ENCODE measurements at regions not wholly inside any gene's neighbourhood (a gene's known extent, or its start where the extent isn't known, plus 50 kb on each side); places are given as distances from the start of the nearest gene placed in this dataset.
"Not testable (repeated sequence)": the region's sequence is repeated elsewhere in the genome, so short reads cannot be mapped to it uniquely, and the experiment has no call there.

GRCh38 chr6:159522877-159523547 lies 170.0 kb downstream of the SOD2 start:
- DNase-seq (ENCODE audit: extremely low read depth, insufficient read length): no peak
- H3K4me3 ChIP-seq (replicated peaks; ENCODE audit: low read depth, low read length): no peak overlapping the region
- H3K27me3 ChIP-seq (replicated peaks; ENCODE audit: control insufficient read depth, insufficient read depth, low read length): no peaks in the 10 kb centered on the region
- no peaks in the 10 kb centered on the region for H3K36me3 ChIP-seq (ENCODE audit: control insufficient read depth, insufficient read depth, low read length)
- TF ChIP-seq CTCF (IDR thresholded peaks at IDR 0.05; ENCODE audit: insufficient read depth, low read length, poor library complexity, severe bottlenecking): no peak

GRCh38 chr6:159521962-159522361 lies 171.1 kb downstream of the SOD2 start:
- H3K4me3 ChIP-seq (replicated peaks; ENCODE audit: low read depth, low read length): no peak overlapping the region
- no peaks in the 10 kb centered on the region for H3K27me3 ChIP-seq (replicated peaks; ENCODE audit: control insufficient read depth, insufficient read depth, low read length)
- no peaks in the 10 kb centered on the region for H3K36me3 ChIP-seq (ENCODE audit: control insufficient read depth, insufficient read depth, low read length)
- TF ChIP-seq CTCF (IDR thresholded peaks at IDR 0.05; ENCODE audit: insufficient read depth, low read length, poor library complexity, severe bottlenecking): no peak
- no peak for DNase-seq (ENCODE audit: extremely low read depth, insufficient read length)

GRCh38 chr6:159520002-159520401 lies 173.0 kb downstream of the SOD2 start:
- Histone ChIP-seq H3K36me3 (ENCODE audit: control insufficient read depth, insufficient read depth, low read length) (no peaks in the 10 kb centered on the region), H3K27me3 (replicated peaks; ENCODE audit: control insufficient read depth, insufficient read depth, low read length) (no peaks in the 10 kb centered on the region), H3K4me3 (replicated peaks; ENCODE audit: low read depth, low read length) (no peak overlapping the region)
- DNase-seq (ENCODE audit: extremely low read depth, insufficient read length): no peak
- no peak for TF ChIP-seq CTCF (IDR thresholded peaks at IDR 0.05; ENCODE audit: insufficient read depth, low read length, poor library complexity, severe bottlenecking)

- H3K27me3 ChIP-seq (replicated peaks; ENCODE audit: control insufficient read depth, insufficient read depth, low read length); H3K4me3 ChIP-seq (replicated peaks; ENCODE audit: low read depth, low read length); H3K36me3 ChIP-seq (ENCODE audit: control insufficient read depth, insufficient read depth, low read length); DNase-seq (ENCODE audit: extremely low read depth, insufficient read length): not testable (repeated sequence)
These were observed 177.2 kb downstream of the SOD2 start for GRCh38 chr6:159515811-159516210.

GRCh38 chr6:159513914-159514313 lies 179.1 kb downstream of the SOD2 start:
- no peaks in the 10 kb centered on the region for H3K36me3 ChIP-seq (ENCODE audit: control insufficient read depth, insufficient read depth, low read length)
- no peak for DNase-seq (ENCODE audit: extremely low read depth, insufficient read length)

More at GRCh38 chr6:159513914-159514313, 179.1 kb downstream of the SOD2 start:
- Histone ChIP-seq H3K27me3 (replicated peaks; ENCODE audit: control insufficient read depth, insufficient read depth, low read length) (no peaks in the 10 kb centered on the region), H3K4me3 (replicated peaks; ENCODE audit: low read depth, low read length) (no peak overlapping the region)
- no peak for TF ChIP-seq CTCF (IDR thresholded peaks at IDR 0.05; ENCODE audit: insufficient read depth, low read length, poor library complexity, severe bottlenecking)
